Karpas-422 (cell line): ENCODE measurements at regions not wholly inside any gene's neighbourhood (a gene's known extent, or its start where the extent isn't known, plus 50 kb on each side); places are given as distances from the start of the nearest gene placed in this dataset.

ENCODE experiments used
- DNase-seq: peaks from one replicate; pipeline ENCODE4 v3.0.0-alpha.2; 2015
- H2AFZ ChIP-seq: fragments of 200-600 bp; sonication (generic); 2 replicates; pipeline ENCODE4 v1.6.1; 2014; ENCODE audit warnings: antibody characterized with exemption, low read length, mixed read lengths
- H3K27ac ChIP-seq: fragments of 200-600 bp; sonication (generic); 2 replicates; pipeline ENCODE4 v1.5.1; 2014; ENCODE audit warnings: mild to moderate bottlenecking, low read length, moderate library complexity
- H3K27me3 ChIP-seq: fragments of 200-600 bp; sonication (generic); 2 replicates; pipeline ENCODE4 v1.6.1; 2014; ENCODE audit warnings: low read length, mixed read lengths
- H3K36me3 ChIP-seq: fragments of 200-600 bp; sonication (generic); 2 replicates; pipeline ENCODE4 v1.6.1; 2014; ENCODE audit warnings: low read length, mixed read lengths; ENCODE audit not compliant: insufficient read depth
- H3K4me1 ChIP-seq: fragments of 200-600 bp; sonication (generic); 2 replicates; pipeline ENCODE4 v1.6.1; 2014; ENCODE audit warnings: mild to moderate bottlenecking, low read length, mixed read lengths
- H3K4me2 ChIP-seq: fragments of 200-600 bp; sonication (generic); 2 replicates; pipeline ENCODE4 v1.6.1; 2014; ENCODE audit warnings: low read length, low read depth, mild to moderate bottlenecking; ENCODE audit not compliant: poor library complexity, severe bottlenecking
- H3K4me3 ChIP-seq: fragments of 200-600 bp; sonication (generic); 2 replicates; pipeline ENCODE4 v1.5.1; 2014; ENCODE audit warnings: mild to moderate bottlenecking, antibody characterized with exemption, low read length, mixed read lengths
- H3K79me2 ChIP-seq: fragments of 200-600 bp; sonication (generic); 2 replicates; pipeline ENCODE4 v1.6.1; 2014; ENCODE audit warnings: mild to moderate bottlenecking, low read length, mixed read lengths
- H3K9ac ChIP-seq: fragments of 200-600 bp; sonication (generic); 2 replicates; pipeline ENCODE4 v1.6.0; 2014; ENCODE audit warnings: low read length
- H3K9me2 ChIP-seq: fragments of 200-600 bp; sonication (generic), shearing (Covaris generic); replicated peaks from 2 replicates; pipeline ENCODE4 v1.6.0; 2014; ENCODE audit warnings: mild to moderate bottlenecking, low read length, moderate library complexity; ENCODE audit not compliant: insufficient read depth
- H3K9me3 ChIP-seq: fragments of 300-700, 200-600 bp; sonication (generic); 2 replicates; pipeline ENCODE4 v1.6.1; 2014; ENCODE audit warnings: low read length, mixed read lengths
- H4K20me1 ChIP-seq: fragments of 200-600 bp; sonication (generic); 2 replicates; pipeline ENCODE4 v1.6.1; 2014; ENCODE audit warnings: mild to moderate bottlenecking, antibody characterized with exemption, low read length, low read depth; ENCODE audit not compliant: insufficient read depth

DNA sequence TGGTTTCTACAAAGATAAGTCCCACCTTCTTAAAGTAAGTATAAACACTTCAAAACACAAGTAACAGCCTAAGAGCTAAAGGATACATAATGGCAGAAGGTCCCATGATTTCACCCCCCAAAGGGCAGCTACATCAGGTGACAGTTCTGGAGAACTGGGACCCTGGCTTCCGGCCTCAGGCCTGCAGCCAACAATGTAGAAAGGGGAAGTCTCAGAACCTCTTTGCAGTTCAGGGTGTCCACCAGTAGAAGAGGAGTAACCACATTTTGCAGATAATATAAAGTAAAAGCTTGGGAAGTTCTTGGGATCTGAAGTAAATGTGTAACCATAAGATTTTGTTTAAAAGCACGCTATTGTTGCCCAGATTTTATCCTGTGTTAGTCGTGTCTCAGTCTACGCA, 267.4 kb upstream of the VLDLR start:
- no peak overlapping the region for H3K4me3 ChIP-seq
- no peaks in the 10 kb centered on the region for H3K79me2 ChIP-seq
- DNase-seq = no peak
- H3K9me2 ChIP-seq = no peaks in the 10 kb centered on the region
- H3K4me2 ChIP-seq = no peak overlapping the region
- H3K27me3 ChIP-seq = no peaks in the 10 kb centered on the region
- peak overlapping the region; percentile 49; the same call in 1 of the 2 replicates for H2AFZ ChIP-seq
- no peaks in the 10 kb centered on the region for H3K9me3 ChIP-seq
- H3K9ac ChIP-seq = no peak overlapping the region
- peaks cover 15% of the 10 kb centered on the region for H3K4me1 ChIP-seq
- H4K20me1 ChIP-seq = no peaks in the 10 kb centered on the region
- H3K36me3 ChIP-seq = no peaks in the 10 kb centered on the region
- H3K27ac ChIP-seq = no peak overlapping the region

- no peaks in the 10 kb centered on the region for H3K36me3 ChIP-seq
- no peak overlapping the region for H3K27ac ChIP-seq
- peak overlapping the region; percentile 67; the same call in 1 of the 2 replicates for H2AFZ ChIP-seq
- H3K9me2 ChIP-seq = no peaks in the 10 kb centered on the region
- H3K4me3 ChIP-seq = no peak overlapping the region
- H3K27me3 ChIP-seq = no peaks in the 10 kb centered on the region
- no peaks in the 10 kb centered on the region for H3K79me2 ChIP-seq
- H3K9ac ChIP-seq = no peak overlapping the region
- no peaks in the 10 kb centered on the region for H4K20me1 ChIP-seq
- DNase-seq = no peak
- no peaks in the 10 kb centered on the region for H3K9me3 ChIP-seq
- H3K4me2 ChIP-seq = peak overlapping the region; percentile 17
- peaks cover 15% of the 10 kb centered on the region for H3K4me1 ChIP-seq
Observed at GRCh38 chr9:2354856-2355696, 266.5 kb upstream of the VLDLR start.

DNA sequence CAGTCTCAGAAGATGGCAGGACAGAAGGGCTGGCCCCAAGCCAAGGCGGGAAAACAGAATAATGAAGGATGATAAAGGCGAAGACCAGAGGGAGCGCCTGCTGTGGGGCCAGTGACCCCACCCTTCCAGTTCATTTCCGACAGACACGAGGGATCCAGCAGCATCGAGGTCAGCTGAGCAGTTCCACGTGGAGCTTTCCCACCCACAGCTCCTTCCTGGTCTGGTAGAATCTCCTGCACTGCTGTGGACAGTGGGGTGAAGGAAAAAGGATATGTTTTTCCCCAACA, 265.9 kb upstream of the VLDLR start:
- no peak overlapping the region for H3K9ac ChIP-seq
- no peaks in the 10 kb centered on the region for H3K9me3 ChIP-seq
- H2AFZ ChIP-seq = no peak overlapping the region; the same call in 1 of the 2 replicates
- H3K27me3 ChIP-seq = no peaks in the 10 kb centered on the region
- H3K9me2 ChIP-seq = no peaks in the 10 kb centered on the region
- no peaks in the 10 kb centered on the region for H3K79me2 ChIP-seq
- no peak for DNase-seq
- no peak overlapping the region for H3K27ac ChIP-seq
- H3K4me3 ChIP-seq = no peak overlapping the region
- H3K4me2 ChIP-seq = no peak overlapping the region
- H3K36me3 ChIP-seq = no peaks in the 10 kb centered on the region
- no peaks in the 10 kb centered on the region for H4K20me1 ChIP-seq
- peaks cover 15% of the 10 kb centered on the region for H3K4me1 ChIP-seq

GRCh38 chr9:2356041-2356790, 265.4 kb upstream of the VLDLR start:
- H3K4me1 ChIP-seq = peaks cover 15% of the 10 kb centered on the region
- no peaks in the 10 kb centered on the region for H3K27me3 ChIP-seq
- no peak overlapping the region for H3K9ac ChIP-seq
- H3K27ac ChIP-seq = no peak overlapping the region
- no peak overlapping the region for H3K4me2 ChIP-seq
- H3K4me3 ChIP-seq = no peak overlapping the region
- H4K20me1 ChIP-seq = no peaks in the 10 kb centered on the region
- no peaks in the 10 kb centered on the region for H3K9me2 ChIP-seq
- H3K79me2 ChIP-seq = no peaks in the 10 kb centered on the region
- H3K36me3 ChIP-seq = no peaks in the 10 kb centered on the region
- H3K9me3 ChIP-seq = no peaks in the 10 kb centered on the region
- no peak for DNase-seq
- H2AFZ ChIP-seq = no peak overlapping the region

GRCh38 chr9:2359891-2360471, 261.6 kb upstream of the VLDLR start:
- no peaks in the 10 kb centered on the region for H3K79me2 ChIP-seq
- no peak overlapping the region for H3K9ac ChIP-seq
- no peaks in the 10 kb centered on the region for H3K9me2 ChIP-seq
- H3K4me2 ChIP-seq = no peak overlapping the region
- H3K9me3 ChIP-seq = no peaks in the 10 kb centered on the region
- DNase-seq = no peak
- no peaks in the 10 kb centered on the region for H3K27me3 ChIP-seq
- H4K20me1 ChIP-seq = no peaks in the 10 kb centered on the region
- no peak overlapping the region for H3K4me3 ChIP-seq
- no peak overlapping the region for H3K27ac ChIP-seq
- peaks cover 12% of the 10 kb centered on the region for H3K4me1 ChIP-seq
- H2AFZ ChIP-seq = no peak overlapping the region
- H3K36me3 ChIP-seq = no peaks in the 10 kb centered on the region

- DNase-seq = no peak
- no peak overlapping the region for H3K4me2 ChIP-seq
- no peaks in the 10 kb centered on the region for H3K79me2 ChIP-seq
- H3K4me3 ChIP-seq = no peak overlapping the region
- no peaks in the 10 kb centered on the region for H4K20me1 ChIP-seq
- H3K4me1 ChIP-seq = peaks cover 3% of the 10 kb centered on the region; the same call in 1 of the 2 replicates
- no peak overlapping the region for H3K9ac ChIP-seq
- H2AFZ ChIP-seq = peak overlapping the region; percentile 24; the same call in 1 of the 2 replicates
- H3K9me3 ChIP-seq = no peaks in the 10 kb centered on the region
- H3K36me3 ChIP-seq = no peaks in the 10 kb centered on the region
- H3K9me2 ChIP-seq = no peaks in the 10 kb centered on the region
- no peaks in the 10 kb centered on the region for H3K27me3 ChIP-seq
- no peak overlapping the region for H3K27ac ChIP-seq
Observed at GRCh38 chr9:2362150-2362549, 259.4 kb upstream of the VLDLR start.

- no peak for DNase-seq
- Histone ChIP-seq H4K20me1 (no peaks in the 10 kb centered on the region), H3K9ac (no peak overlapping the region), H3K36me3 (no peaks in the 10 kb centered on the region), H3K4me3 (no peak overlapping the region), H3K4me1 (no peaks in the 10 kb centered on the region), H3K9me2 (no peaks in the 10 kb centered on the region), H3K4me2 (no peak overlapping the region), H3K79me2 (no peaks in the 10 kb centered on the region), H3K9me3 (no peaks in the 10 kb centered on the region), H3K27ac (no peak overlapping the region), H2AFZ (peak overlapping the region; percentile 60; the same call in 1 of the 2 replicates), H3K27me3 (no peaks in the 10 kb centered on the region)
Observed at GRCh38 chr9:2363138-2363745, 258.3 kb upstream of the VLDLR start.

DNA sequence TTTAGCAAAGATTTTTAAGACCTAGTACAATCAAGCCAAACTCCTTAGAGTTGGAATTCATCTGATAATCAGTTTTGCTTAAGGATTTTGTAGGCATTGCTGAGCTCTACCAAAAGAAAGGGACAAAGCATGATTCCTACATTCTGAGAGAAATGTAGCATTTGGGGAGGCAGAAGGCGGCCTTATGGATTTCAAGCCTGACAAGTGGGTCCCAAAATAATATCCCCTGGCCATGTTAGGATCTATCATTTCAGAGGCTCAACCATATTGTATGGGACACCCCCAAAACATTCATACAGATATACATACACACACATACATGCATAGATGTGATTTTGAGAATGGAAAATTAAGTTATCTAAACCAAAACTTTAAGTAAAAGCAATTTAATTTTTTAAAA, 257.8 kb upstream of the VLDLR start:
- Histone ChIP-seq H3K4me3 (no peak overlapping the region), H3K4me2 (no peak overlapping the region), H3K27ac (no peak overlapping the region), H3K9ac (no peak overlapping the region), H4K20me1 (no peaks in the 10 kb centered on the region), H3K36me3 (no peaks in the 10 kb centered on the region), H2AFZ (0 out of 2 replicates have a peak overlapping the region, but pooled peaks have one; percentile 60), H3K4me1 (no peaks in the 10 kb centered on the region), H3K27me3 (no peaks in the 10 kb centered on the region), H3K9me3 (no peaks in the 10 kb centered on the region), H3K79me2 (no peaks in the 10 kb centered on the region), H3K9me2 (no peaks in the 10 kb centered on the region)
- no peak for DNase-seq
